ENCODE measurements at regions not wholly inside any gene's neighbourhood (a gene's known extent, or its start where the extent isn't known, plus 50 kb on each side); places are given as distances from the start of the nearest gene placed in this dataset.
"Not testable (repeated sequence)": the region's sequence is repeated elsewhere in the genome, so short reads cannot be mapped to it uniquely, and the experiment has no call there.

DNA sequence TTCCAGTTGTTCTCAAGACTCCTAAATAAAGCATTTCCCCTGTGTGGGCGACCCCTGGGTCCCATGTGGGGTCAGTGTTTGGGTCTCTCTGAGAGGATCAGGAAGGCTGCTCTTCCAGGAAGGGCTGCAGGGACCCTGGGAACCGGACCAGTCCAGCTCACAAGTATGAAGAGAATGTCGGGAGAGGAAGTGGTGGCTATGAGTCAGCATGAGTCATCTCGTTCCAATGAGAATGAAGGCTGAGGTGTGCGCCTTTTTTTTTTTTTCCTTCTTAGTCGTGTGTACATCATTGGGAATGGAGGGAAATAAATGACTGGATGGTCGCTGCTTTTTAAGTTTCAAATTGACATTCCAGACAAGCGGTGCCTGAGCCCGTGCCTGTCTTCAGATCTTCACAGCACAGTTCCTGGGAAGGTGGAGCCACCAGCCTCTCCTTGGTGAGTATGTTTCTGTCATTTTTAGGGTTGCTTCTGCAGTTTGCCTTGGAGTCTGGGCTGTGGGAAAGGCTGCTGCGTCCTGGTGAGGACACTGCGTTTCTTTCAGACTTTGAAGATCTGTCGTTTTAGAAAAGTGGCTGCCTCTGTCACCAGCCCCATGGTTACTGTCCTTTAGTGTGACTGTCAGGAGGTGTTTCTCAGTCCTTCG, 292.6 kb upstream of the PLGLB2 start:
- H3K36me3 Mint-ChIP-seq; H3K9me3 Mint-ChIP-seq; H3K27me3 Mint-ChIP-seq (ENCODE audit: low read depth in 3 of 3); DNase-seq: not testable (repeated sequence)
- Mint-ChIP-seq H3K4me3 (peak overlapping the region; percentile 66 to 84 (median 76)), H3K27ac (peak overlapping the region in 4 of 6 donors; percentile 55 to 70 (median 61)), H3K4me1 (peaks cover 24 to 25% of the 10 kb centered on the region in 2 donors)

DNA sequence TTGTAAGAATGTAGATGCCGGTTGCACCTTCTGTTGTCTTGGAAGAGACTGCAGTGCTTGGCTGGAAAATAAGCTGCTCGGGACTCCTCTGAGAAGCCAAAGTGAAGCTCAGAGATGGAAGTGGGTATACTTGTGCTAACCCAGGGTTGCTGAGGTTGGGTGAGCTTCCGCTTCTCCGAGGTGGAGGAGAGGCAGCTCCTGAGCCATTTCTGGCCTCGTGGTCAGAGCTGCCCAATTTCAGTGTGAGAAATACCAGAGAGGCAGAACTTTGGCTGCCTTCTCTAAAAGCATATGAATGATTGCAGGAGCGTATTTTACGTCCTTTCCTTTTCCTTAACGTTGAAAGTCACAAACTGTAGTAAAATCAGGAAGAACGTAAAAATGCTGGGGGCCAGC, 292.0 kb upstream of the PLGLB2 start:
- peak in 2 of 3 donors; percentile 37 to 44 for DNase-seq
- H3K27ac Mint-ChIP-seq = peak overlapping the region in 2 of 6 donors; percentile 66 to 76
- H3K36me3 Mint-ChIP-seq; H3K9me3 Mint-ChIP-seq; H3K27me3 Mint-ChIP-seq (ENCODE audit: low read depth in 3 of 3): not testable (repeated sequence)
- H3K4me1 Mint-ChIP-seq = peaks cover 24 to 25% of the 10 kb centered on the region in 2 donors
- peak overlapping the region; percentile 52 to 84 (median 76) for H3K4me3 Mint-ChIP-seq

DNA sequence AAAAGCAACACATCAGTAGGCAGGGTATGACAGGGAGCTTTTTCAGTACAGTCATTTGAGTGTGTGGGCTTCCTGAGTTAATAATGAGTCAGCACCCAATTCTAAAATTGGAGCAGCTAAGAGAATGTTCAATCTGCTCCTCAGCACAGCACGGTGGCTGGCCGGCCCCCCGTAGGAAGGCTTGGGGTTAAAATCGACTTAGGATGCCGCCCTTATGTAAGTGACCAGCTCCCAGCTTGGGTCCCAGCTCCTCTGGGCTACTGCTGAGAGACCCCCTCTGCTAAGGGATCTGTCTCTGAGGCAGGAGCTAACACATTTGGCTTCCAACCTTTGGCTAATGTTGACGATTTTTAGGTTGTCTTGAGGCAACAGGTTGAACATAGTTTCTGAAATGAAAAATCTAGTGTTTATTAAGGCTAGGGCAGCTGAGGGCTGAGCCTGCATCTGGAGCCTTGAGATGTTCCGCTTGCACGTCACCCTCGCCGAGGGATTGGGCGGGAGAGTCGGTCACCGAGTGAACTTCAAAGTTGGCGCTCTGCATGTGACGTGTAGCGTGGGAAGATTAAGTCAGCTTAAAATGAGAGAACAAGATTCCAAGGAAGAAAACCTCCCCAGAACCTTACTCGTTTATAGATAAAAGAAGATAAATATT, 291.3 kb upstream of the PLGLB2 start:
- not testable (repeated sequence) for H3K27me3 Mint-ChIP-seq (ENCODE audit: low read depth in 3 of 3); DNase-seq; H3K36me3 Mint-ChIP-seq; H3K9me3 Mint-ChIP-seq
- peak overlapping the region; percentile 65 to 89 (median 78) for H3K27ac Mint-ChIP-seq
- peak overlapping the region; percentile 67 to 87 (median 77) for H3K4me3 Mint-ChIP-seq
- peaks cover 26 to 27% of the 10 kb centered on the region in 2 donors for H3K4me1 Mint-ChIP-seq

DNA sequence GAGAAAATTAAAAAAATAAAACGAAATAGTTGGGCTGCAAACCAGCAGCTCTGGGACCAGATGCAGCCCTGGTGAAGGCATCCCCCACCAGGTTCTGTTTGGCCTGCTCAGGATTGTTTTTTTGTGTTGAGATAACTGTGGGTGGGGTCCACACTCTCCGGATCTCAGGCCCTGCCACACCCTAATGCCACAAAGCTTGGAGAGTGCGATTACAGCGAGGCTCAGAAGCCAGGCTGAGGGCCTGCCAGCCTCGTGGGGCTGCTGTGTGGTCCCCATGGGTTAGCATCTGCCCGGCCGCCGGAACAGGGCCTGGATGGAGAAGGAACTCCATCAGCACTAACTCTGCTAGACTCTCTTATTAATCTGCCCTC, 290.8 kb upstream of the PLGLB2 start:
- H3K36me3 Mint-ChIP-seq; H3K27me3 Mint-ChIP-seq (ENCODE audit: low read depth in 3 of 3); H3K9me3 Mint-ChIP-seq; H3K27ac Mint-ChIP-seq; DNase-seq: not testable (repeated sequence)
- Mint-ChIP-seq H3K4me1 (peaks cover 28 to 29% of the 10 kb centered on the region in 2 donors), H3K4me3 (peak overlapping the region in 1 of 5 donors; percentile 32)

DNA sequence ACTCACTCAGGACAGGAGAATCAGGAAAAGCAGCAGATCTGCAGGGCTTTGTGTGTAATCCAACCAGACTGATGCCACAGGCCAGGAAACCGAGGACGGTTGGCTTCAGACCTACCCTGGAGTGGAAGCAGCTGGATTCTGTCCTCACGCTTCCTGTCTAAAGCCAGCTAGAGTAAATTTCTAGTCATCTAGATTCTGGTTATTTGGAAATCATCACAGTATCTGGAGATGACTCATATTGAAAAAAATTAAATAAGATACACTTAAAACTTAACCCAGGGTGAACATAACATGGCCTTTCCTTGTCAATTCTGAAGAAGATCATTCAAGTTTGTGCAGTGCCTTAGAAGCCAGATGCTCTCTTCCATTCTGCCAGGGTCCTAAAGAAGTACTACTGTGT, 288.9 kb upstream of the PLGLB2 start:
- peaks cover 26 to 28% of the 10 kb centered on the region in 2 donors for H3K4me1 Mint-ChIP-seq
- not testable (repeated sequence) for H3K36me3 Mint-ChIP-seq; H3K9me3 Mint-ChIP-seq; H3K27me3 Mint-ChIP-seq (ENCODE audit: low read depth in 3 of 3); DNase-seq
- H3K4me3 Mint-ChIP-seq = peak overlapping the region in 1 of 5 donors; percentile 81
- peak overlapping the region in 2 of 6 donors; percentile 71 to 91 for H3K27ac Mint-ChIP-seq

DNA sequence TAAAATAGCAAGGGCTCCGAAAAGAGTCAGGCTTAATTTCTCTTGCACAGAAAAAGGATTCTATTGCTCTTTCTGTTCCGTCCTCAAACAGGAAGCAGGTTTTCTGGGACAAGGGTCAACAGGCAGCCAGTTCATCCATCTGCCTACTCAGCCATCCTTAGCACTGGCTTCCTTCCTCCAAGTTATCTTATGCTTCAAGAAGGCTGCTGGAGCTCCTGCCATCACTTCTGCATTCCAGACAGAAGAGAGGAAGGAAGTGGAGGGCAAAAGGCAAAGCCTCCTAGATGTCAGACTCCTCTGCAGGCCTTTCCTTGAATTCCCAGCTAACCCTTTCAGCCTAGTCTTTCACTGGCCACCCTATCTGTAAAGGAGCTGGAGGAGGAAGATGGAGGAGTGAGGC, 287.8 kb upstream of the PLGLB2 start:
- H3K27me3 Mint-ChIP-seq (ENCODE audit: low read depth in 3 of 3); H3K9me3 Mint-ChIP-seq; DNase-seq; H3K36me3 Mint-ChIP-seq; H3K27ac Mint-ChIP-seq; H3K4me3 Mint-ChIP-seq: not testable (repeated sequence)
- H3K4me1 Mint-ChIP-seq = peaks cover 28 to 33% of the 10 kb centered on the region in 2 donors

DNA sequence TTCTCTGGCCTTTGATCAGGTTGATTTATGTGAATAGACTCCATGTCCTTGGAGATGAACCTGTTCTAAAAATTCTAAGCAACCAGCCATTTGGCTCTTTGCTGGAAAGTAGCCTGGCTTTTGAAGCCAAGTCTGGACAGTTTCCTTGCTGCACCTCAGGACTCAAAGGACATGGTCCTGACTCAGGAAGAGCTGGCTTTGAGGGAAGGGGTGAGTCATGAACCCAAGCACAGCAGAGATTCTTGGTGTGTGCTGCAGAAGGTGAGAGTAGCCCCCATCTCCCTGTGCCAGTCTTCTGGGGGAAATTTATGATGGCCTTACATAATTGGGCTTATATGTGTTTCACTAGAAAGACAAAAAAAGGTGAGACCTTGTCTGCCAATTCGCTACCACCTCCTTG, 287.2 kb upstream of the PLGLB2 start:
- not testable (repeated sequence) for H3K9me3 Mint-ChIP-seq; H3K27ac Mint-ChIP-seq; H3K4me3 Mint-ChIP-seq; H3K27me3 Mint-ChIP-seq (ENCODE audit: low read depth in 3 of 3); H3K36me3 Mint-ChIP-seq; DNase-seq
- H3K4me1 Mint-ChIP-seq = peaks cover 34 to 39% of the 10 kb centered on the region in 2 donors

DNA sequence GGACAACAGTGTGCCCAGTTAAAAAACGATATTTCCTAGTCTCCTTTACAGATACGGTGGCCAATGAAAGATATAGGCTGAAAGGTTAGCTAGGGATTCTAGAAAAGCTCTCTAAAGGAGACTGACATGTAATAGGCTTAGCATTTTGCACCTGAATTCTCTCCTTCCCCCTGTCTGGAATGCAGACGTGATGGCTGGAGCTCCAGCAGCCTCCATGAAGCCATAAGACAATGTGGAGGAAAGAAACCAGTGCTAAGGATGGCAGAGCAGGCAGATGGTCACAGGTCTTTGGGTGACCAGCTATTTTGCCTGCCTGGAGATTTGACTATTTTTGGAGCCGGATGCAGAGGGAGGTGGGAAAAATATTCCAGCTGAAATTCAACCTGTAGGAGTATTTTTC, 286.2 kb upstream of the PLGLB2 start:
- not testable (repeated sequence) for H3K4me3 Mint-ChIP-seq; H3K36me3 Mint-ChIP-seq; DNase-seq; H3K9me3 Mint-ChIP-seq; H3K27me3 Mint-ChIP-seq (ENCODE audit: low read depth in 3 of 3)
- Mint-ChIP-seq H3K4me1 (peaks cover 39 to 47% of the 10 kb centered on the region in 2 donors), H3K27ac (peak overlapping the region in 5 of 6 donors; percentile 40 to 64 (median 49))

DNA sequence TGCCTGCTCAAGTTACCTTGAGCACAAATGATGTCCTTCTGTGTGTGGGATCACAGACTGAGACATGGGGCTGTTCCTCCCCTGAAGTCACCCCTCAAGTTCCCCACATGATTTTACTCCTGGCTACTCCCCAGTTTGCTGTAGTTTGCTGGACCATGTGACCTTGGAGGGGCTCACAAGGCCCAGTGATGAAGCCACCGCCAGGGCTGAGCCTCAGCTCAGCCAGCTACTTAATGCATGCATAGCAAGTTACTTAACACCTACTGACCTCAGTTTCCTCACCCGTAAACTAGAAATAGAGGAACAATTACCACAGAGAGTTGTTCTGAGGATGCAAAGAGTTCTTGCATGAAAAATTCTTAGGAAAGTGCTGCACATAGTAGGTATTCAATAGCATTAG, 283.7 kb upstream of the PLGLB2 start:
- H3K27me3 Mint-ChIP-seq (ENCODE audit: low read depth in 3 of 3); H3K36me3 Mint-ChIP-seq; H3K9me3 Mint-ChIP-seq: not testable (repeated sequence)
- peaks cover 39 to 42% of the 10 kb centered on the region in 2 donors for H3K4me1 Mint-ChIP-seq
- peak overlapping the region; percentile 73 to 86 (median 80) for H3K4me3 Mint-ChIP-seq
- peak overlapping the region; percentile 86 to 98 (median 95) for H3K27ac Mint-ChIP-seq
- peak; percentile 32 to 56 (median 52) for DNase-seq

DNA sequence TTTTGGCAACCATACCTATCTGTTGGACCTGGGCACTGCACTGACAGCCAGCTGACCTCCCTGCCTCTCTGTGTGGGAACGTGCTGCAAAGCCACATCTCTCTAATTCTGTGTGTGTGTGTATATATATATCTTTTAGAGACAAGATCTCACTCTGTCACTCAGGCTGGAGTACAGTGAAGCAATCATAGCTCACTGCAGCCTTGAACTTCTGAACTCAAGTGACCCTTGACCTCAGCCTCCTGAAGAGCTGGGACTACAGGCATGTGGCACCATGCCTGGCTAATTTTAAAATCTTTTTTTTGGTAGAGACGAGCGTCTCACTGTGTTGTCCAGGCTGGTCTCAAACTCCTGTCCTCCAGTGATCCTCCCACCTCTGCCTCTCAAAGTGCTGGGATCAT, 282.2 kb upstream of the PLGLB2 start:
- H3K27me3 Mint-ChIP-seq (ENCODE audit: low read depth in 3 of 3); H3K36me3 Mint-ChIP-seq; H3K9me3 Mint-ChIP-seq; DNase-seq: not testable (repeated sequence)
- peak overlapping the region in 4 of 5 donors; percentile 2 to 80 (median 68) for H3K4me3 Mint-ChIP-seq
- H3K4me1 Mint-ChIP-seq = peaks cover 39 to 41% of the 10 kb centered on the region in 2 donors
- H3K27ac Mint-ChIP-seq = peak overlapping the region in 4 of 6 donors; percentile 65 to 90 (median 76)

DNA sequence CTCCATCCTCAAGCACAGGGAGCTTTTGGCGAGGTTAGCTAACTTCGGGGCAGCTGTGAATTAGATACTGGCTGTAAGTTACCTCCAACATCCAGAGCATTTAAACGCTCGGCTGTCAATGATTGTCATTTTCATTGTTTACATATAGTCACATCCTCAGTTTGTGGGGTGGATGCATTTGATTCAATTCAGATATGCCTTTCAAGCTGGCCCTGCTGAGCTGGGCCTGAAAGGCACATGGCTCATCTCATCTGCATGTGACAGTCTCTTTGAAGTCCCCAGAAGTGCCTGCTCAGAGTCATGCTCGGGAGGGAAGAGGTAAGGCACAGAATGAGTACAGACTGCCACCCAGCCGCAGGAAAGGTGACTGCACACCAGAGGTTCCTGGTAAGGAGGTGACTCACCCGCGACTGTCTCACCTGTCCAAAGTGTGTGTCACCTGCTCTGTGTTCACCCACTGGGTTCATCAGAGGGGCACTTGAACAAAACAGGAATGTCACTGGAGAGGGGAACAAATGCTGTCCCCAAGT, 281.2 kb upstream of the PLGLB2 start:
- DNase-seq = peak in 1 of 3 donors; percentile 44
- not testable (repeated sequence) for H3K36me3 Mint-ChIP-seq; H3K9me3 Mint-ChIP-seq; H3K27me3 Mint-ChIP-seq (ENCODE audit: low read depth in 3 of 3)
- Mint-ChIP-seq H3K4me1 (peaks cover 37% of the 10 kb centered on the region in 2 donors), H3K4me3 (peak overlapping the region in 1 of 5 donors; percentile 15), H3K27ac (peak overlapping the region in 4 of 6 donors; percentile 35 to 89 (median 57))

DNA sequence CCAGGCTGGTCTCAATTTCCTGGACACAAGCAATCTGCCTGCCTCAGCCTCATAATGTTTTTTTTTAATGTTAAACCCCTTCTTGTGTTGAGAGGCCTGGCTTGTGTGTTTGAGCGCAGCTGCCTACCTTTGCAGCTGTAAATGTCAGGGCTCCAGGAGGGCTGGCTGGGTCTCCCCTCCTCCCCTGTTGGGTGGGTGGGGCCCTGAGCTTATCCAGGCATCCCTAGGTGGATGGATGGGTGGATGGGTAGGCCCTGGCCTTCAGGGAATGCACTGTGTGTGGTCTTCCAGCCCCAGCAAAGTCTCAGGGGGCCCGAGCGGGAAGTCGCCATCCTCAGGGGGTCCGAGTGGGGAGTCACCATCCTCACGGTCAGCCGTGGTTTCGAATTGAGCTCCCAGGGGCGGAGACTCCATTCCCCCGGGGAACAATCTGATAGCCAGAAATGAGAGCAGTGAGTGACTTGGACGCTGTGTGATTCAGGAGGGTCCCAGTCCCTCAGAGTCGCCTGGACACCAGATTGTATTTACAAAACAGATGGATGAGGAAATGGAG, 279.4 kb upstream of the PLGLB2 start:
- not testable (repeated sequence) for H3K27ac Mint-ChIP-seq; DNase-seq; H3K9me3 Mint-ChIP-seq; H3K36me3 Mint-ChIP-seq; H3K4me3 Mint-ChIP-seq; H3K27me3 Mint-ChIP-seq (ENCODE audit: low read depth in 3 of 3)
- peaks cover 34 to 35% of the 10 kb centered on the region in 2 donors for H3K4me1 Mint-ChIP-seq

DNA sequence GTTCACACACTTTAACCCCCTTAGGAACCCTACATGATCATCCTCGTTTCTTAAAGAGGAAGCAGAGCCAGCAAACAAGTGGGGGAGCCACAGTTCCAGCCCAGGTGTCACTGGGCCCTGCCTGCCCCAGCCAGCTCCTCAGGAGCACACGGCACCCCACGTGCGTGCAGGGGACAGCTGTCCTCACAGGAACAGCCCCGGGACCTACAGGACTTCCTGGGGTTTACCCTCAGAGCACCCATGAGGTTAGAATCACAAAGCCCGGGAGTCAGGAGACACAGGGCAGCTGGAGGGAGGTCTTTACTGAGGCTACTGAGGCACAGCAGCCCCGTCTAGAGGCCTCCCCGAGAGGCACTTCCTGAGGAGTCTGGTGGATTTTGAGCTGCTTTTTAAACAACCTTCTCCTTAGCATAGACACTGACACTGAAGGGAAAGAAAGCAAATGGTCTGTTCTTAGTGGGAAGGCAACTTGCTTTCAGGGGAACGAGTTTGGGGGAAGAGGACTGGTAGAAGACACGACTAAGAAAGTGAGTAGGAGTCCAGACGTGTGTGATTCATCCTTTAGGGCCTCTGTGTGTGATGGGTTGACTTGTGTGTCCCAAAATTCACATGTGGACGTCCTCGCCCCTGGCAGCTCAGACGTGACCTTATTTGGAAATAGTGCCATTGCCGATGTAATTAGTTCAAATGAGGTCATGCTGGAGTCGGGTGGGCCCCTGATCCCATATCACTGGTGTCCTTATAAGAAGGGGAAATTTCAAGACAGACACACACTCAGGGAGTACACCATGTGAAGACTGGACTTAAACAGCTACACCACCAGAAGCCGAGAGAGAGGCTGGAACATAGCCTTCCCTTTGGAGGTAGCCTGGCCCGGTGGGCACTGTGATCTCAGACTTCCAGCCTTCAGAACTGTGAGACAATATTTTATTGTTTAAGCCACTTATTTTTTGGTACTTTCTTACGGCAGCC, 278.4 kb upstream of the PLGLB2 start:
- H3K36me3 Mint-ChIP-seq; H3K27me3 Mint-ChIP-seq (ENCODE audit: low read depth in 3 of 3); DNase-seq; H3K9me3 Mint-ChIP-seq: not testable (repeated sequence)
- H3K4me1 Mint-ChIP-seq = peaks cover 28 to 30% of the 10 kb centered on the region in 2 donors
- H3K27ac Mint-ChIP-seq = peak overlapping the region; percentile 77 to 93 (median 80)
- peak overlapping the region in 3 of 5 donors; percentile 59 to 68 (median 59) for H3K4me3 Mint-ChIP-seq
